H9 (cell line): ENCODE measurements at regions not wholly inside any gene's neighbourhood (a gene's known extent, or its start where the extent isn't known, plus 50 kb on each side); places are given as distances from the start of the nearest gene placed in this dataset.
A peak's percentile ranks its signal among the peaks of the same experiment; 100 is the strongest.

Experiments used
- DNase-seq: peaks from one replicate; pipeline ENCODE4 v3.0.0-alpha.2; 2017
- H2AFZ ChIP-seq: one replicate; pipeline ENCODE4 v1.6.1; 2013; ENCODE audit warnings: mild to moderate bottlenecking, low read length, control low read depth, moderate library complexity
- H2AK5ac ChIP-seq: 2 replicates; pipeline ENCODE4 v1.6.1; 2013; ENCODE audit warnings: low read length, control low read depth, mixed read lengths; ENCODE audit not compliant: insufficient read length
- H2BK120ac ChIP-seq: one replicate; pipeline ENCODE4 v1.6.1; 2013; ENCODE audit warnings: low read depth, mild to moderate bottlenecking, low read length, control low read depth, inconsistent platforms; ENCODE audit not compliant: poor library complexity, severe bottlenecking
- H2BK12ac ChIP-seq: 2 replicates; pipeline ENCODE4 v1.6.1; 2013; ENCODE audit warnings: low read length, control low read depth, mixed read lengths, low read depth; ENCODE audit not compliant: insufficient read length
- H2BK15ac ChIP-seq: 2 replicates; pipeline ENCODE4 v1.6.1; 2013; ENCODE audit warnings: low read depth, low read length, control low read depth
- H2BK20ac ChIP-seq: one replicate; pipeline ENCODE4 v1.6.1; 2013; ENCODE audit warnings: low read depth, mild to moderate bottlenecking, low read length, control low read depth, inconsistent platforms; ENCODE audit not compliant: poor library complexity, severe bottlenecking
- H2BK5ac ChIP-seq: 2 replicates; pipeline ENCODE4 v1.6.1; 2013; ENCODE audit warnings: low read length, control low read depth, mixed read lengths; ENCODE audit not compliant: insufficient read length
- H3K14ac ChIP-seq: 2 replicates; pipeline ENCODE4 v1.6.1; 2013; ENCODE audit warnings: low read length, control low read depth; ENCODE audit not compliant: insufficient read depth
- H3K18ac ChIP-seq: 2 replicates; pipeline ENCODE4 v1.6.1; 2013; ENCODE audit warnings: low read depth, mild to moderate bottlenecking, mixed read lengths, low read length, control low read depth; ENCODE audit not compliant: insufficient read length
- H3K23ac ChIP-seq: 2 replicates; pipeline ENCODE4 v1.6.1; 2013; ENCODE audit warnings: low read length, control low read depth, mixed read lengths, low read depth; ENCODE audit not compliant: insufficient read length
- H3K23me2 ChIP-seq: 2 replicates; pipeline ENCODE4 v1.6.1; 2013; ENCODE audit warnings: low read depth, mild to moderate bottlenecking, mixed read lengths, low read length, control low read depth; ENCODE audit not compliant: insufficient read length, poor library complexity, severe bottlenecking
- H3K27ac ChIP-seq: 2 replicates; pipeline ENCODE4 v1.5.1; 2013; ENCODE audit warnings: low read length, control low read depth, mixed read lengths, low read depth; ENCODE audit not compliant: insufficient read length
- H3K27me3 ChIP-seq: 2 replicates; pipeline ENCODE4 v1.6.1; 2013; ENCODE audit warnings: low read length, control low read depth, inconsistent platforms; ENCODE audit not compliant: insufficient read depth
- H3K4ac ChIP-seq: 2 replicates; pipeline ENCODE4 v1.6.1; 2013; ENCODE audit warnings: low read depth, mild to moderate bottlenecking, control low read depth, inconsistent platforms, low read length, moderate library complexity
- H3K4me1 ChIP-seq: 2 replicates; pipeline ENCODE4 v1.6.1; 2013; ENCODE audit warnings: low read length, control low read depth, inconsistent platforms; ENCODE audit not compliant: insufficient read depth
- H3K4me2 ChIP-seq: 2 replicates; pipeline ENCODE4 v1.6.1; 2013; ENCODE audit warnings: low read length, control low read depth, mixed read lengths; ENCODE audit not compliant: insufficient read length, insufficient read depth
- H3K56ac ChIP-seq: 2 replicates; pipeline ENCODE4 v1.6.1; 2013; ENCODE audit warnings: low read depth, mild to moderate bottlenecking, mixed read lengths, low read length, control low read depth; ENCODE audit not compliant: insufficient read length
- H3K79me1 ChIP-seq: 2 replicates; pipeline ENCODE4 v1.6.1; 2013; ENCODE audit warnings: low read depth, mild to moderate bottlenecking, moderate library complexity, low read length, control low read depth, inconsistent platforms; ENCODE audit not compliant: insufficient read depth, poor library complexity, severe bottlenecking
- H3K79me2 ChIP-seq: 2 replicates; pipeline ENCODE4 v1.6.1; 2013; ENCODE audit warnings: low read length, control low read depth, inconsistent platforms; ENCODE audit not compliant: insufficient read depth
- H3K9ac ChIP-seq: 2 replicates; pipeline ENCODE4 v1.6.1; 2013; ENCODE audit warnings: low read length, control low read depth, mixed read lengths; ENCODE audit not compliant: insufficient read length; ENCODE audit errors: extremely low read depth
- H3K9me3 ChIP-seq: one replicate; pipeline ENCODE4 v1.6.1; 2013; ENCODE audit warnings: low read depth, low read length, inconsistent platforms; ENCODE audit not compliant: control insufficient read depth
- H3T11ph ChIP-seq: one replicate; pipeline ENCODE4 v1.6.1; 2013; ENCODE audit warnings: mild to moderate bottlenecking, low read length, control low read depth, inconsistent platforms
- H4K20me1 ChIP-seq: one replicate; pipeline ENCODE4 v1.6.1; 2013; ENCODE audit not compliant: control insufficient read depth, insufficient read length, insufficient read depth
- H4K5ac ChIP-seq: 2 replicates; pipeline ENCODE4 v1.6.1; 2013; ENCODE audit warnings: low read depth, mild to moderate bottlenecking, mixed read lengths, low read length, control low read depth; ENCODE audit not compliant: insufficient read length
- H4K8ac ChIP-seq: replicated peaks from 2 replicates; pipeline ENCODE4 v1.6.1; 2013; ENCODE audit warnings: low read length, control low read depth, mixed read lengths, low read depth; ENCODE audit not compliant: insufficient read length
- H4K91ac ChIP-seq: 2 replicates; pipeline ENCODE4 v1.6.1; 2013; ENCODE audit warnings: low read depth, mild to moderate bottlenecking, moderate library complexity, mixed read lengths, low read length, control low read depth; ENCODE audit not compliant: insufficient read length
- H3K27ac Mint-ChIP-seq, 3 experiments: 2 replicates in 2 of 3; 3 replicates in 1 of 3; pipeline ENCODE4 v1.8.0; 2020 to 2021; ENCODE audit warnings: mixed read lengths in 3 of 3, mild to moderate bottlenecking in 1 of 3, moderate library complexity in 1 of 3
- H3K27me3 Mint-ChIP-seq: 2 replicates; pipeline ENCODE4 v1.8.0; 2021; ENCODE audit warnings: low read depth, mild to moderate bottlenecking, moderate library complexity, mixed read lengths
- H3K36me3 Mint-ChIP-seq, 3 experiments: 2 replicates in 2 of 3; 3 replicates in 1 of 3; pipeline ENCODE4 v1.8.0; 2020 to 2021; ENCODE audit warnings: low read depth in 3 of 3, mixed read lengths in 3 of 3; ENCODE audit not compliant: insufficient read depth in 1 of 3
- H3K4me1 Mint-ChIP-seq, 2 experiments: 2 replicates each; pipeline ENCODE4 v1.8.0; 2020; ENCODE audit warnings: mixed read lengths in 2 of 2
- H3K4me3 Mint-ChIP-seq, 2 experiments: 2 replicates in 1 of 2; 3 replicates in 1 of 2; pipeline ENCODE4 v1.8.0; 2020 to 2021; ENCODE audit warnings: mild to moderate bottlenecking in 2 of 2, mixed read lengths in 2 of 2, moderate library complexity in 1 of 2
- H3K9me3 Mint-ChIP-seq, 2 experiments: 2 replicates in 1 of 2; 3 replicates in 1 of 2; pipeline ENCODE4 v1.8.0; 2020; ENCODE audit warnings: mild to moderate bottlenecking in 2 of 2, mixed read lengths in 2 of 2, moderate library complexity in 1 of 2
- CTCF ChIP-seq: fragments of 200-600 bp; sonication (generic); conservative IDR thresholded peaks from 3 replicates; pipeline ENCODE4 v1.8.0; 2021; ENCODE audit warnings: antibody characterized with exemption, mild to moderate bottlenecking

GRCh38 chr13:54841682-54842081 is 1813.1 kb downstream of the OLFM4 start:
- H3K27me3 ChIP-seq, result no peaks in the 10 kb centered on the region
- no peak overlapping the region for H3K27ac ChIP-seq
- Mint-ChIP-seq H3K36me3 (no peaks in the 10 kb centered on the region; a peak in 1 of 7 replicates), H3K27me3 (no peaks in the 10 kb centered on the region), H3K4me3 (no peak overlapping the region), H3K27ac (no peak overlapping the region; a peak in 1 of 7 replicates), H3K9me3 (no peaks in the 10 kb centered on the region), H3K4me1 (peaks cover 13 to 15% of the 10 kb centered on the region in 2 experiments; a peak in 3 of 4 replicates)
- H3K4me1 ChIP-seq, result no peaks in the 10 kb centered on the region; the same call in 1 of the 2 replicates
- H2BK12ac ChIP-seq, result no peak overlapping the region
- no peaks in the 10 kb centered on the region for H3K79me1 ChIP-seq
- no peak overlapping the region for H3K14ac ChIP-seq
- no peak overlapping the region for H2BK20ac ChIP-seq
- no peak overlapping the region for H3K4me2 ChIP-seq
- no peaks in the 10 kb centered on the region for H4K20me1 ChIP-seq
- H4K8ac ChIP-seq, result no peak overlapping the region
- no peak overlapping the region for H3K9ac ChIP-seq
- H2AFZ ChIP-seq, result peak overlapping the region; percentile 59
- TF ChIP-seq CTCF, result no peak
- H3K23me2 ChIP-seq, result no peaks in the 10 kb centered on the region
- H2BK120ac ChIP-seq, result no peak overlapping the region
- no peak overlapping the region for H2BK5ac ChIP-seq
- H3K18ac ChIP-seq, result no peak overlapping the region
- H3K4ac ChIP-seq, result no peak overlapping the region
- H3T11ph ChIP-seq, result no peak overlapping the region
- no peak overlapping the region for H4K5ac ChIP-seq
- no peak overlapping the region for H2BK15ac ChIP-seq
- no peaks in the 10 kb centered on the region for H3K79me2 ChIP-seq
- H2AK5ac ChIP-seq, result no peak overlapping the region
- no peak for DNase-seq
- no peak overlapping the region for H3K56ac ChIP-seq
- no peak overlapping the region for H4K91ac ChIP-seq
- no peak overlapping the region for H3K23ac ChIP-seq
- no peaks in the 10 kb centered on the region for H3K9me3 ChIP-seq
